ENCODE measurements at regions not wholly inside any gene's neighbourhood (a gene's known extent, or its start where the extent isn't known, plus 50 kb on each side); places are given as distances from the start of the nearest gene placed in this dataset.

DNA sequence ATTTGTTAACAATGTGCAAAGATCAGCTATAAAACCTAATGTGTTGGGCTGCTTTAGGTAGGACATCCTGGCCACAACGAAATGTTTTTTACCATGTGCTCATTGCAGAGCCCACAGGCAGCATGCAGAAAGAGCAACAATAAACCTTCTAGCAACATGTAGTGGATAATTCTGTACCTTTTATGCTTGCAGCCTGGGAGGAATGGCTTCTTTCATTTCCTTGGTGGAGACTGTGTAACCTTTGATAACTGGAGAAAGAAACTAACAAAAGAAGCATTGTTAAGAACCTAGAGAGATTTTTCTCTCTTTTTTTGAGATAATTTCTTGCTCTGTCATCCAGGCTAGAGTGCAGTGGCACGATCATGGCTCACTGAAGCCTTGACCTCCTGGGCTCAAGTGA is 225.5 kb upstream of the PRICKLE1 start:
- Histone ChIP-seq H3K9me3 (no peaks in the 10 kb centered on the region), H3K36me3 (no peaks in the 10 kb centered on the region), H3K4me3 (ENCODE audit: low read depth, low read length) (no peak overlapping the region), H3K4me1 (peaks cover 4% of the 10 kb centered on the region), H3K27me3 (no peaks in the 10 kb centered on the region)
- TF ChIP-seq, protein P1, sequence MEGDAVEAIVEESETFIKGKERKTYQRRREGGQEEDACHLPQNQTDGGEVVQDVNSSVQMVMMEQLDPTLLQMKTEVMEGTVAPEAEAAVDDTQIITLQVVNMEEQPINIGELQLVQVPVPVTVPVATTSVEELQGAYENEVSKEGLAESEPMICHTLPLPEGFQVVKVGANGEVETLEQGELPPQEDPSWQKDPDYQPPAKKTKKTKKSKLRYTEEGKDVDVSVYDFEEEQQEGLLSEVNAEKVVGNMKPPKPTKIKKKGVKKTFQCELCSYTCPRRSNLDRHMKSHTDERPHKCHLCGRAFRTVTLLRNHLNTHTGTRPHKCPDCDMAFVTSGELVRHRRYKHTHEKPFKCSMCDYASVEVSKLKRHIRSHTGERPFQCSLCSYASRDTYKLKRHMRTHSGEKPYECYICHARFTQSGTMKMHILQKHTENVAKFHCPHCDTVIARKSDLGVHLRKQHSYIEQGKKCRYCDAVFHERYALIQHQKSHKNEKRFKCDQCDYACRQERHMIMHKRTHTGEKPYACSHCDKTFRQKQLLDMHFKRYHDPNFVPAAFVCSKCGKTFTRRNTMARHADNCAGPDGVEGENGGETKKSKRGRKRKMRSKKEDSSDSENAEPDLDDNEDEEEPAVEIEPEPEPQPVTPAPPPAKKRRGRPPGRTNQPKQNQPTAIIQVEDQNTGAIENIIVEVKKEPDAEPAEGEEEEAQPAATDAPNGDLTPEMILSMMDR (IDR thresholded peaks at IDR 0.05; ENCODE audit: low read depth, low read length): no peak
- DNase-seq: no peak

DNA sequence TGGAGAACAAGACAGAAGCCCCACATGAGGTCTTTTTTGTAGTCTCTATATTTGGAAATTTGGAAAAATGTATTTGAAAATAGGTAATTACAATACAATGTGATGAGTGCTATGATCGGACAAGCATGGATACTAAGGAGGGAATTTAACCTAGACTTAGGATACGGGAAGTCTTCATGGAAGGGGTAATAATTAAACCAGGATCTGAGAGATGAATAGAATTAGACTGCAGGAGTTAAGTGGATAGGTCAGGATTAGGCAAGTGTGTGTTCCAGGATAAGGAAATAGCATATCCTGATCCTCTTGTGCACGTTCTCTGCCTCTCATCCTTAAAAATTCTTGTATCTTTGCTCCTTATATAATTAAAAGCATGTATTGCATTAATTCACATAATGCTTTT is 223.3 kb upstream of the PRICKLE1 start:
- no peak for DNase-seq
- H3K4me1 ChIP-seq: peaks cover 4% of the 10 kb centered on the region
- H3K4me3 ChIP-seq (ENCODE audit: low read depth, low read length): no peak overlapping the region
- TF ChIP-seq, protein P1 (IDR thresholded peaks at IDR 0.05; ENCODE audit: low read depth, low read length): no peak
- no peaks in the 10 kb centered on the region for H3K36me3 ChIP-seq
- H3K9me3 ChIP-seq: no peaks in the 10 kb centered on the region
- H3K27me3 ChIP-seq: no peaks in the 10 kb centered on the region

DNA sequence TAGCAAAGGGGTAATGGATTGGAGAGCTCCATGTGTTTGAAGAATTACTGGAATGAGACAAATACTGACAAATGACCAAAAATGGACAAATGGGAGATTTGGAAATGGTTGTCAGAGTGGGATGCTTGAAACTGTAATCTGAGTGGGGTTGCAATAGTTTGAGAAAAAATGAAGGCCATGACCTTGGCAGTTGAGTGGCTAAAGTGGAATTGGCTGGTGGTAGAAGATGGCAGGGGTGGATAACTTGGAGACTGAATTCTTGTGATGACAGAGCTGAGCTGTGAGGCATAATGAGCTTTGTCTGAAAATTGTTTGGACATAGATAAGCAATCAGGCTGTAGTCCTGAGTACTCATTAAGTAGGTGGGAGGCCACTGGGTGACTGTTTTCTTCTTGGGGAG is 222.5 kb upstream of the PRICKLE1 start:
- Histone ChIP-seq H3K36me3 (no peaks in the 10 kb centered on the region), H3K27me3 (no peaks in the 10 kb centered on the region), H3K4me3 (ENCODE audit: low read depth, low read length) (no peak overlapping the region), H3K4me1 (peaks cover 10% of the 10 kb centered on the region), H3K9me3 (no peaks in the 10 kb centered on the region)
- TF ChIP-seq, protein P1 (IDR thresholded peaks at IDR 0.05; ENCODE audit: low read depth, low read length): no peak
- DNase-seq: no peak

DNA sequence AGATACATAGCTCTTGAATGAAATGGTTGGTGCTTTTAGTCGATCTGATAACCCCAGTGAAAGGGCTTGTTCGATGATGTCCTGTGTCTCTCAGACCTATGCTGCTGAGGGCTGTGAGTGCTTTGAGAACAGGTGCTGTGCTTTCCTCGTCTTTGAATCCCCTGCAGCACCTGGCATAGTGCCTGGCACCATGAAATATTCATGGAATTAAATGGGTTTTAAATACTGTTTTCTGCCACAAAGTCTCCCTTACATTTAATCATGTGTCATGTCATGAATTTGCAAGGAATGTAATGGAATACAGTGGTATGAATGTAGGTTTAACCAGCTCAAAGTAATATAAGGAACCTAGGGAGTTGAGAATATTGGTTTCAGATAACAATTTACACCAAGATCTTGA is 220.5 kb upstream of the PRICKLE1 start:
- TF ChIP-seq, protein P1 (IDR thresholded peaks at IDR 0.05; ENCODE audit: low read depth, low read length): no peak
- H3K4me3 ChIP-seq (ENCODE audit: low read depth, low read length): no peak overlapping the region
- DNase-seq: no peak

DNA sequence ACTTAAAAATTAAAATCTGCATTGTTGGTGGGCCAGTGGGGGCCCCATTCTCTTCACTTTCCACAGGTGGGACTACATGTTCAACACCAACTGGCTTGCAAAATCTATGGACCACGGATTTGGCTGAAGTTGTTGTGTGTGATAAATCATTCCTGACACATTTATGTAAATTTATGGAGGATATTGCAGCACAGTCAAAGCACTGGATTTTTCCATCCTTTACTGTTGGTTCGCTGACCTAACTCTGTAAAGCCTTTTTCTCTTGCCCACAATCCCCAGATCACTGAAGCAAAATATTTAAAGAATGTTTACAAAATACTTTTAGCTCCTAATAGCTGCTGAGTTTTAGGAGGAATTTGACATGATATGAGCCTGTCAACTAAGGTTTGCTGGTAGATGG is 219.7 kb upstream of the PRICKLE1 start:
- TF ChIP-seq, protein P1 (IDR thresholded peaks at IDR 0.05; ENCODE audit: low read depth, low read length): no peak
- DNase-seq: no peak
- no peaks in the 10 kb centered on the region for H3K27me3 ChIP-seq
- no peaks in the 10 kb centered on the region for H3K36me3 ChIP-seq
- no peak overlapping the region for H3K4me3 ChIP-seq (ENCODE audit: low read depth, low read length)
- peaks cover 10% of the 10 kb centered on the region for H3K4me1 ChIP-seq
- no peaks in the 10 kb centered on the region for H3K9me3 ChIP-seq

More for the DNA sequence above, 220.5 kb upstream of the PRICKLE1 start:
- Histone ChIP-seq H3K9me3 (no peaks in the 10 kb centered on the region), H3K27me3 (no peaks in the 10 kb centered on the region), H3K36me3 (no peaks in the 10 kb centered on the region), H3K4me1 (peaks cover 10% of the 10 kb centered on the region)

DNA sequence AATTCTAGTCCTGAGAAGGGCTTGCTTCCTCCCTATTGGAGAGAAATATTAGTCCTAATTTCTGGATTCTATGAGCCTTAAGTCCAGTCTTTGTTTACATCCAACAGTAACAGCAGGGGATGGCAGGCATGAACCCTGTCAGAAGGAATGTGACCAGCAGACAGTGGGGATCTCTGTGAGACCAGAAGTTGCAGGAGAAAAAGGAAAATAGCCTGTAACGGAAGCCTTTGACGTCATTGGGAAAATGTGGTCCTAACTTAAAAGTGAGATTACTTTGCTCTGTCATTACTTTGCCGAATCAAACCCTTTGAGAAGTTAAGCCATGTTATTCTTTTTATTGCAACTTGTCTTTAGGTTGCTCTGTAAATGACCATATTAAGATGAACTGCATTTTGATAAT is 218.2 kb upstream of the PRICKLE1 start:
- no peak for DNase-seq
- Histone ChIP-seq H3K36me3 (no peaks in the 10 kb centered on the region), H3K9me3 (no peaks in the 10 kb centered on the region), H3K4me3 (ENCODE audit: low read depth, low read length) (no peak overlapping the region), H3K4me1 (peaks cover 10% of the 10 kb centered on the region), H3K27me3 (no peaks in the 10 kb centered on the region)
- TF ChIP-seq, protein P1 (IDR thresholded peaks at IDR 0.05; ENCODE audit: low read depth, low read length): no peak

Data from BE2C (cell line).